ENCODE measurements at regions not wholly inside any gene's neighbourhood (a gene's known extent, or its start where the extent isn't known, plus 50 kb on each side); places are given as distances from the start of the nearest gene placed in this dataset.

GRCh38 chr2:2530334-2530733, 199.3 kb upstream of the MYT1L start:
- TF ChIP-seq CTCF (conservative IDR thresholded peaks at IDR 0.05 in 1 of 2, IDR thresholded peaks at IDR 0.05 in 1 of 2; ENCODE audit: extremely low read depth in 1 of 2, insufficient read depth in 1 of 2, low read depth in 1 of 2, low read length in 2 of 2) (no peak), EZH2 (IDR thresholded peaks at IDR 0.05; ENCODE audit: borderline replicate concordance, low read length) (no peak)

Measured in mammary epithelial cell (primary cell).